Activated effector memory CD4-positive, alpha-beta T cell treated with anti-CD3 and anti-CD28 coated beads, Interleukin-2, amount 50 U/mL, for 16 hours (primary cell): ENCODE measurements at regions not wholly inside any gene's neighbourhood (a gene's known extent, or its start where the extent isn't known, plus 50 kb on each side); places are given as distances from the start of the nearest gene placed in this dataset.

Experiments
- DNase-seq: peaks from one replicate; pipeline ENCODE4 v3.0.0-alpha.2; 2020

- DNase-seq, result no peak
These were observed 174.2 kb downstream of the PHETA1 start for GRCh38 chr12:111194703-111195051.

GRCh38 chr12:111193977-111194702, 174.8 kb downstream of the PHETA1 start:
- no peak for DNase-seq

- DNase-seq, result no peak
These were observed 175.4 kb downstream of the PHETA1 start for GRCh38 chr12:111193496-111193895.

GRCh38 chr12:111193067-111193466, 175.8 kb downstream of the PHETA1 start:
- DNase-seq, result no peak

GRCh38 chr12:111192647-111193046, 176.2 kb downstream of the PHETA1 start:
- no peak for DNase-seq

- DNase-seq, result no peak
These were observed 178.0 kb downstream of the PHETA1 start for GRCh38 chr12:111190741-111191526.

- DNase-seq, result no peak
These were observed 179.1 kb downstream of the PHETA1 start for GRCh38 chr12:111189792-111190191.

GRCh38 chr12:111188436-111188835, 180.5 kb downstream of the PHETA1 start:
- no peak for DNase-seq

- no peak for DNase-seq
These were observed 182.5 kb downstream of the PHETA1 start for GRCh38 chr12:111186347-111186746.

- no peak for DNase-seq
These were observed 183.0 kb downstream of the PHETA1 start for GRCh38 chr12:111185889-111186227.

GRCh38 chr12:111185206-111185888, 183.5 kb downstream of the PHETA1 start:
- DNase-seq, result no peak

GRCh38 chr12:111184161-111184560, 184.7 kb downstream of the PHETA1 start:
- no peak for DNase-seq

GRCh38 chr12:111183094-111183493, 185.8 kb downstream of the PHETA1 start:
- no peak for DNase-seq

GRCh38 chr12:111182382-111182781, 186.5 kb downstream of the PHETA1 start:
- no peak for DNase-seq

GRCh38 chr12:111181143-111181726, 187.7 kb downstream of the PHETA1 start:
- no peak for DNase-seq

- DNase-seq, result no peak
These were observed 188.3 kb downstream of the PHETA1 start for GRCh38 chr12:111180426-111181142.

- DNase-seq, result no peak
These were observed 190.5 kb downstream of the PHETA1 start for GRCh38 chr12:111178181-111179081.

- no peak for DNase-seq
These were observed 193.3 kb downstream of the PHETA1 start for GRCh38 chr12:111175396-111176094.

GRCh38 chr12:111174961-111175345, 193.9 kb downstream of the PHETA1 start:
- no peak for DNase-seq

- no peak for DNase-seq
These were observed 194.5 kb downstream of the PHETA1 start for GRCh38 chr12:111174251-111174960.

GRCh38 chr12:111173836-111174235, 195.1 kb downstream of the PHETA1 start:
- DNase-seq, result no peak
